Astrocyte of the hippocampus (primary cell): ENCODE measurements at regions not wholly inside any gene's neighbourhood (a gene's known extent, or its start where the extent isn't known, plus 50 kb on each side); places are given as distances from the start of the nearest gene placed in this dataset.
"Not testable (repeated sequence)": the region's sequence is repeated elsewhere in the genome, so short reads cannot be mapped to it uniquely, and the experiment has no call there.

Source experiments
- DNase-seq: peaks from one replicate; pipeline ENCODE4 v3.0.0; 2011; ENCODE audit warnings: low read depth, low spot score

- DNase-seq: peak; percentile 12
Observed at GRCh38 chr21:33121715-33122475, 52.0 kb downstream of the OLIG1 start.

- no peak for DNase-seq
Observed at GRCh38 chr21:33122507-33122906, 52.6 kb downstream of the OLIG1 start.

DNA sequence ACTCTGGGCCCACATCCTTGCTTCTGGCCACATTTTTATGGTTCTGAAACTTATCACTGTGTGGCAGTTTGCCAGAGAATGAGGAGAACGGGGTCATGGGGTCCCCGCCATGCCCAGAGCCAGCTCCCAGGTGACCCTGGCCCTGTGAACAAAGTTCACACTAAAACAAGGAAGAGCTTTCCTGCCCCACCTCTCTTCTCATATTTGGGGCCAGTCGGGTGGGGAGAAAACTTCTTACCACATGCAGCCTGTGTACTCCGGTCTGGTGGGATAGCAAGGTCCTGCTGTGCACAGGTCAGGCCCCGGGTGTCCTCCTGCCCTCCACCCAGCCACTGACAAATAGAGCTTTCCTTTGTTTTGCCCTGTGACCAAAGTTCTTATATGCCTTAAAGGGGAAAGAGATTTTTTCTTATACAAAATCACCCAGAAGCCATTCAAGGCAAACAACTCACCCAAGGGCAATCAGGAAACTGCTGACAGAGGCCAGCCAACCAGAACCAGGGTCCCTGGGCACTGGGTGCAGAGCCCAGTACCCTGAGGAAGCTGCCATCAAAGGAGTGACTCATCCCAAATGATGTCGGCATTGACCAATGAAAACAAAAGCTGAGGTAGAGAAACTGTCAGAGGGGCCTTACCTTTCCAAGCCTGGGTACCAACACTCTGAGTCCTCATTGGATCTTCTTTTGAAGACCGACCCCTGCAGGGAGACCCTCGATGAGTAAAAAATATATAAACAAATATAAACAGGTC is 53.6 kb downstream of the OLIG1 start:
- DNase-seq: no peak

- DNase-seq: no peak
Observed at GRCh38 chr21:33124889-33125288, 54.9 kb downstream of the OLIG1 start.

DNA sequence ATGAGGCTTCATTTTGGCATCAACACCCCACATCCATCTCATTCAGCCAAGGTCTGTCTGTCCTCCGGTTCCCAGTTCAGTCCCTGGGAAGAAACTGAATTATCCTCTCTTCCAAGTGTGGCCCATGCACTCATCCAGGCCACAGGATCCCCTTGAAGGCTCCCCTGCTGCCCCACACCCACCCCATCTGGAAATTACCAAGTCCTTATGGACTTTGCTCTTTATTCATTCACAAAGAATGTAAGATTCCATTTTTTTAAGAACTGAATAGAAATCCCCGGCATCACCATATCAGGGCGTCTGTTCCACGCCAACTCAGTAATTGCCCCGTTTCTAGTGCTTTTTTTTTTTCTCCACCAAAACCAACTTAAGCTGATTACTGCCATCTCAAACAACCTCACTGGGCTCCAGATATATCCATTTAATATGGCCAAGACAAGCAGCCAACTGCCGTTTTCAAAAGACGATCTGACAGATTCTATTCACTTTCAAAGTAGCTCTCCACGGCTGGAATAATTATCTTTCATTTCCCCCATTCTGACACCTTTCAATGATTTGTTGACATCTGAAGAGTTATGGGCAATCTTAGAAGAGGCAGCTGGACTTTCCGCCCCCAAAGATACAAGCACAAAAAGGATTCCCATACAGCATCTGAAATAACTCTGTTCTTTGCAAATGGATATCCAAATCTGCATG is 55.9 kb downstream of the OLIG1 start:
- no peak for DNase-seq

- DNase-seq: no peak
Observed at GRCh38 chr21:33126569-33126968, 56.6 kb downstream of the OLIG1 start.

DNA sequence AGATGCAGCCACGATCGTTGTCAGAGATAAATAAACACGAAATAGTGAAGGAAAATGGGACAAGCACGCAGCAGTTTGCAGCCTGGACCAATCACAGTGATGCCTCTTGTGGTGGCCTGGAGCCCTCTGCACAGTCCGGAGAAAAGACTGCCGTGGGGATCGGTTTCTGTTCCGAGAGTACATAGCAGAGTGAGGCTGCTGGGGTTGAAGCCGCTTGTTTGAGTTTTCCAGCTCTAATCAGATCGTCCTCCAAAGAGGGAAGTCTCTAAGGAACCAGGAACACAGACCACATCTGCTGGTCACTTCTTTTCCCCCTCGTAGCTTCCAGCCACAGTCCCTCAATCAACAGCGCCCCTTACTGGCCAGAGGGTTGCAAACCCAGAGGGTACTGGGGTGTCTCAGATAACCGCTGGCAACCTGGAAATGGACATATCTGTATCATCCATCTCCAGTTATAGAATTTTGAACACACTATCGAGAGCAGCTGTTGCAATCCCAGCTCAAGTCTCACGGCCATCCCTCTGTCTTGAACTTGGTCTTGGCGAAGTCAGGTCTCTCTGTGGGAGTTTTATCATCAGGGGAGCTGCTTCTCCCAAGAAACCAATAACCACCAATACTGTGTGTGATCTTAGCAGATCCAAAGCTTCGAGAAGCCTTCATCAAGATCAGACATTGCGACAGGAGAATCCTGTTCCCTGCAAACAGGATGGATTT is 57.4 kb downstream of the OLIG1 start:
- peak; percentile 84 for DNase-seq

DNA sequence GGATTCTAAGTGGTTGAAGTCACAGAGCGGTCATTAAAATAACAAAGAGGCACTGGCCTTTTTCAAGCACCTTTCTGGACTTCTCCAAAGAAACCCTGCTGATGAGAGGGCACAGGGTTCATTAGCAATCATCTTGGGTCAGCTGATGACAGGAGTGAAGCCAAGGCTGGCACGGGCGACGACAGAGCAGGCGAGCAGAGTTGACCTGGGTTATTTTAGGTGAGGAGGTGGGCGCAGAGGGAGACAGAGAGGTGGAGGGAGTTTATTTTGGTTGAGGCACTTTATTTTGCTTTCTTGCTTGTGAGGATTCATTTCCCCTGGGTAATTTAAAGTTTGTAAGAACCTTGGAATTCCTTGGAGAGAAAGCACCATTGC is 57.9 kb downstream of the OLIG1 start:
- DNase-seq: no peak

- no peak for DNase-seq
Observed at GRCh38 chr21:33128538-33128937, 58.6 kb downstream of the OLIG1 start.

GRCh38 chr21:33132054-33132453 is 62.1 kb downstream of the OLIG1 start:
- no peak for DNase-seq

DNA sequence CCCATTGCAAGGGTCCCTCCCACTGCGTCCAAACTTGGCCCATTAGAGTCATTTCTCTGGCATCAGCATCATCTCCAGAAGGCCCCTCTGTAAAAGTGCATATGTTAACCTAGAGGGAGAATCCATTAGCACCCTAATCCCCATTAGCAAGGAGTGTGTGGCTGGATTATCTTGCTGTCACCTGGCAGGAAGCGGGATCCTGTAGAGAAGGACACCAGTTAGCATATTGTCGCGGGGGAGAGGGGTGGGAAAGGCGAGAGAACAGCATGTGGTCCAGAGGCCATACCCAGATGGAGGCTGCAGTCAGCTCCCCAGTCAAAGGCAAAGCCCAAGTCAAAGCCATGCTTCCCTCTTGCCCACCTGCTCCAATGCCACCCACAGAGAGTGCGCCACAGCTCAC is 64.0 kb downstream of the OLIG1 start:
- no peak for DNase-seq

GRCh38 chr21:33135925-33136324 is 66.0 kb downstream of the OLIG1 start:
- DNase-seq: no peak

DNA sequence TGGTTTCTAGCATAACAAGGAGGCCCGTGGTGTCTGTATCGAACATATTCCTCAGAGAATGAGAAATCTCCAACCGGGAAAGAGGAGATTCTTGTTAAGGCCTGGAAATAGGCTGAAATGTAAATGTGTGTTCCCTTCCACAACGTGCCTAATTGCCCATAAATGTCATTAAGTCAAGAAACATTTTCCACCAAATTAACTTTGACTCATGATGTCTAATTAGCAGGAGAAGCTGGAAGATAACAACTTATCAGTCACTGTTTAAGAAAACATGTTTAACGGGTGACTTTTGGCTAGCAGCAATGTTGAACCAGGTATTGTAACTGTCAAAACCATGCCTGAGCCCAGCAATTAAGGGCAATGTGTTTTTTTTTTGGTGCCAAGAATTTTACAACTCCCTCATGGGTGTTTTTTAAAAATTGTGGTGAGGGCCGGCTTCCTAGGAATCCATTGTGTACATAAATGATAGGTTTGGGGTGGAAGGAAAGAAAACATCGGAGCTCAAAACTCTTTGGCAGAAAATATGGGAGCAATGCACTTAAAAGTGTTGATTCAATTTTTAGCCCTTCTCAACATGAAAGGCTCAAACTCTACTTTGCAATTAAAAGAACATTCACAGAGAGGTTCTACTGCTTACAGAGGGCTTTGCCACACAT is 67.0 kb downstream of the OLIG1 start:
- peak; percentile 32 for DNase-seq

DNA sequence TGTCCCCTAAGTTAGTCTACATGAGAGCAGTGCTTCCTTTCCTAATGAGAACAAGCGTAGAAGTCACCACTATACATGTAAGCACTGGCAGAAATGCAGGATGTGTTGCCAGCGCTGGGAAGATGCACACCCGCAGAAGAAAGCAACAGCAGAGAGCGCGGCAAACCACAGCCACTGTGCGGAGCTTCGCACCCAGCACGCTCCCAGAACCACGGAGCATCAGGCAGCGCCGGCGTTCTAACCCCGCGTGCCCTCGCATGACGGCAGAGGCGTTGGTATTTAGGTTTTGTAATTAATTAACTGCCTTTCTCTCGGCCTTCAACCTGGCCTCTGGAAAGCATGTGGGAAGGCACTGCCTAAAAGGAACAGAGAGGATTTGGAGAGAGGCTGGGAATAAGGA is 69.1 kb downstream of the OLIG1 start:
- DNase-seq: no peak

DNA sequence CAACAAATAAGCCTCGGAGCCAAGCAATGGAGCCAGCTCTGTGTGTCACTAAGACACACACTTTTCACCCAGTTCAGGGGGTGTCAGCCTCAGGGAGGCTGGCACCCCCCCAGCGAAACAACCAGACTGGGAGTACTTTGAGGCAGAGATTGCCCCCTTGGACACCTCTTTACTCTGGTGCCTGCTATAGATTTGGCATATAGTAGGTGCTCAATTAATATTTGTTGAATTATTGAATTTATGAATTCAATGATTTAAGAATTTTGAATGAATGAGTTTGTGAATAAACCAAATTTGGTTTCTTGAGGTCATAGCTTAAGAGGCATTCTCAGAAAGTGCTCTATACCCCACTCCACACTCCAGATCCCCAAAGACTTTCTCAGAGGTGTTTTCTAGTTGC is 70.3 kb downstream of the OLIG1 start:
- no peak for DNase-seq

DNA sequence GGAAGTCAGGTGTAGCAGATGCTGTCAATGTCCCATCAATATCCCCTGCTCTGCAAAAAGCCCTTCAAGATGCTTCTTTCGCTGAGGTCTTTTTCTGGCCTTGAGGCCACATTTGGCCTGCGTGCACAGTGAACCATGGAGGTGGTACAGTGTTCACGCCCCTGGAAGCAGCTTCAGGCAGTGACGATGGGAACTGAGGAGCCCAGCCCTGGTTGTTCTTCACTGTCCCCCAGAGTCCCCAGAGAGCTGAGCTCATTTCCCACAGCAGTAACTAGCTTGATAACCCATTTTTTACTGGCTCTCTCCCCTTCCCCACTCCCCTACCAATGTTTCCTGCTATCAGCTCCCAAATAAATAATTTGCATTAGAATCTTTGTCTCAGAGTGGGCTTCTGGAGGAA is 76.5 kb downstream of the OLIG1 start:
- DNase-seq: no peak

DNA sequence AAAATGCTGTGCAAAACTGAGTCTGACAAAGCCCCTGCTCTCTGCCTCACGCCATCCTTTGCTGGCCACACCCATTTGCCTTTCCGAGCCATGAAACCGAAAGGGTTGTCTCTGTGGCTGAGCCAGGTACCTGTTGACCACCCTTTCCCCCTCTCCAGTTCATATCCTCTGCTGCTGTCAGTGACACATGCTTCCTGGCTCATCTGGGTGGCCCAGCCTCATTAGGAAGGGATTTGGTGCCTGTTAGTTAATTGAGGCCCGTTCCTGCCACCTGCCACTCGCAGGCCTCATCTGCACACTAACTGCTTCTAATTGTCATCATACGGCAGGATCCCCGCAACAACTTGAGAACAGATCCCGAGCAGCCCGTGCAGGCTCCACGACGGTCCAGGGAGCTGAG is 79.2 kb downstream of the OLIG1 start:
- DNase-seq: no peak

DNA sequence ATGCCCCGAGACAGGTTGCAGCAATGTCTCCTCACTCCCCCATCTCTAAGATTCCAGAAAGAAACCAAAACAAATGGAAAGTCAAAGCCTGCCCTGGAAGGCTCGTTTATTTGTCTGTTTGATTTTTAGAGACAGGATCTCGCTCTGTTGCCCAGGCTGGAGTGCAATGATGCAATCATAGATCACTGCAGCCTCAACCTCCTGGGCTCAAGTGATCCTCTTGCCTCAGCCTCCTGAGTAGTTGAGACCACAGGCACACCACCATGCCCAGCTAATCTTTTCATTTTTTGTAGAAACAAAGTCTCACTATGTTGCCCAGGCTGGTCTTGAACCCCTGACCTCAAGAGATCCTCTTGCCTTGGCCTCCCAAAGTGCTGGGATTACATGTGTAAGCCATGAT is 78.8 kb upstream of the IFNAR2 start:
- not testable (repeated sequence) for DNase-seq

- no peak for DNase-seq
Observed at GRCh38 chr21:33151941-33152731, 77.6 kb upstream of the IFNAR2 start.

GRCh38 chr21:33152732-33153130 is 77.0 kb upstream of the IFNAR2 start:
- DNase-seq: no peak

- DNase-seq: no peak
Observed at GRCh38 chr21:33155005-33155404, 74.7 kb upstream of the IFNAR2 start.
